ENCODE measurements at regions not wholly inside any gene's neighbourhood (a gene's known extent, or its start where the extent isn't known, plus 50 kb on each side); places are given as distances from the start of the nearest gene placed in this dataset.

DNA sequence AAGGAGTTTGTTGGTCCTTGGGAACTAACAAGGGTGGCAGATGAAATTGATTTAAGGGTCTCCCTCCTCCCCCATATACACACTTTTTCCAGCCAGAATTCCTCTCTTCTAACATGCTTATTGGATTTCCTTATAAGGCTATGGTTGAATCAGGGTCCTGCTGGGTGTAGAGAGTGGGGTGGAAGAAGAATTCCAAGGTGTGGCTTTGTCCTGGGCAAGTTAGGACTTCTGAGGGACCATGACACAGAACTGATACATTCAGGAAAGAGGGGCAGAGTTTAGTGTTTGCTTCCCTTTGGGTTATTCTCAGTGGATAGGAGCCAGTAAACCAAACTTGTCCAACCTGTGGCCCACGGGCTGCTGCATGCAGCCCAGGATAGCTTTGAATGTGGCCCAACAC is 116.5 kb downstream of the SNX18 start:
- no peak for TF ChIP-seq EZH2phosphoT487 (IDR thresholded peaks at IDR 0.05; ENCODE audit: borderline replicate concordance, low read depth, low read length)
- TF ChIP-seq, protein P1, sequence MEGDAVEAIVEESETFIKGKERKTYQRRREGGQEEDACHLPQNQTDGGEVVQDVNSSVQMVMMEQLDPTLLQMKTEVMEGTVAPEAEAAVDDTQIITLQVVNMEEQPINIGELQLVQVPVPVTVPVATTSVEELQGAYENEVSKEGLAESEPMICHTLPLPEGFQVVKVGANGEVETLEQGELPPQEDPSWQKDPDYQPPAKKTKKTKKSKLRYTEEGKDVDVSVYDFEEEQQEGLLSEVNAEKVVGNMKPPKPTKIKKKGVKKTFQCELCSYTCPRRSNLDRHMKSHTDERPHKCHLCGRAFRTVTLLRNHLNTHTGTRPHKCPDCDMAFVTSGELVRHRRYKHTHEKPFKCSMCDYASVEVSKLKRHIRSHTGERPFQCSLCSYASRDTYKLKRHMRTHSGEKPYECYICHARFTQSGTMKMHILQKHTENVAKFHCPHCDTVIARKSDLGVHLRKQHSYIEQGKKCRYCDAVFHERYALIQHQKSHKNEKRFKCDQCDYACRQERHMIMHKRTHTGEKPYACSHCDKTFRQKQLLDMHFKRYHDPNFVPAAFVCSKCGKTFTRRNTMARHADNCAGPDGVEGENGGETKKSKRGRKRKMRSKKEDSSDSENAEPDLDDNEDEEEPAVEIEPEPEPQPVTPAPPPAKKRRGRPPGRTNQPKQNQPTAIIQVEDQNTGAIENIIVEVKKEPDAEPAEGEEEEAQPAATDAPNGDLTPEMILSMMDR (conservative IDR thresholded peaks at IDR 0.05; ENCODE audit: low read length), result no peak
